Trophoblast cell (in vitro differentiated cells and primary cell): ENCODE measurements at regions not wholly inside any gene's neighbourhood (a gene's known extent, or its start where the extent isn't known, plus 50 kb on each side); places are given as distances from the start of the nearest gene placed in this dataset.

Experiments
- DNase-seq, 2 donors: peaks; one replicate each; pipeline ENCODE4 v3.0.0-alpha.2; 2016
- H2AFZ ChIP-seq: 2 replicates; pipeline ENCODE4 v1.6.1; 2013; ENCODE audit warnings: low read length, moderate library complexity, mild to moderate bottlenecking; ENCODE audit not compliant: insufficient read depth, poor library complexity
- H2AK5ac ChIP-seq: 2 replicates; pipeline ENCODE4 v1.6.1; 2013; ENCODE audit warnings: mild to moderate bottlenecking, low read length
- H2BK120ac ChIP-seq: 2 replicates; pipeline ENCODE4 v1.6.1; 2013; ENCODE audit warnings: low read length, mild to moderate bottlenecking, moderate library complexity; ENCODE audit not compliant: insufficient read depth, poor library complexity
- H2BK12ac ChIP-seq: 2 replicates; pipeline ENCODE4 v1.6.1; 2013; ENCODE audit warnings: mild to moderate bottlenecking, low read length, moderate library complexity
- H2BK5ac ChIP-seq: 2 replicates; pipeline ENCODE4 v1.6.1; 2013; ENCODE audit warnings: low read length, low read depth, moderate library complexity, mild to moderate bottlenecking; ENCODE audit not compliant: poor library complexity
- H3K14ac ChIP-seq: 2 replicates; pipeline ENCODE4 v1.6.1; 2013; ENCODE audit warnings: mild to moderate bottlenecking, low read length
- H3K18ac ChIP-seq: 2 replicates; pipeline ENCODE4 v1.6.1; 2013; ENCODE audit warnings: mild to moderate bottlenecking, low read length
- H3K23ac ChIP-seq: 2 replicates; pipeline ENCODE4 v1.6.1; 2013; ENCODE audit warnings: low read length
- H3K27ac ChIP-seq: 2 replicates; pipeline ENCODE4 v1.5.1; 2013; ENCODE audit warnings: low read depth, mild to moderate bottlenecking, inconsistent platforms, low read length, moderate library complexity
- H3K27me3 ChIP-seq: 2 replicates; pipeline ENCODE4 v1.6.1; 2013; ENCODE audit warnings: inconsistent platforms, mild to moderate bottlenecking, low read length, moderate library complexity; ENCODE audit not compliant: insufficient read depth
- H3K36me3 ChIP-seq, 2 experiments: 1 replicate in 1 of 2; 2 replicates in 1 of 2; pipeline ENCODE4 v1.6.1; 2013; ENCODE audit warnings: low read length in 2 of 2, mild to moderate bottlenecking in 2 of 2, moderate library complexity in 1 of 2; ENCODE audit not compliant: insufficient read depth in 2 of 2, control insufficient read depth in 1 of 2
- H3K4ac ChIP-seq: 2 replicates; pipeline ENCODE4 v1.6.1; 2013; ENCODE audit warnings: low read depth, mild to moderate bottlenecking, low read length, moderate library complexity
- H3K4me1 ChIP-seq, 2 experiments: 1 replicate in 1 of 2; 2 replicates in 1 of 2; pipeline ENCODE4 v1.6.1; 2013; ENCODE audit warnings: low read length in 2 of 2, mild to moderate bottlenecking in 2 of 2, moderate library complexity in 1 of 2; ENCODE audit not compliant: insufficient read depth in 2 of 2, control insufficient read depth in 1 of 2
- H3K4me2 ChIP-seq: 2 replicates; pipeline ENCODE4 v1.6.1; 2013; ENCODE audit warnings: inconsistent platforms, mild to moderate bottlenecking, low read length, moderate library complexity
- H3K4me3 ChIP-seq: 2 replicates; pipeline ENCODE4 v1.5.1; 2013; ENCODE audit warnings: mild to moderate bottlenecking, low read depth, low read length, inconsistent platforms
- H3K79me1 ChIP-seq: one replicate; pipeline ENCODE4 v1.6.1; 2013; ENCODE audit warnings: low read length
- H3K79me2 ChIP-seq: 2 replicates; pipeline ENCODE4 v1.6.1; 2013; ENCODE audit warnings: low read length, mild to moderate bottlenecking; ENCODE audit not compliant: control insufficient read depth, insufficient read depth, poor library complexity
- H3K9ac ChIP-seq: 2 replicates; pipeline ENCODE4 v1.6.1; 2013; ENCODE audit warnings: mild to moderate bottlenecking, low read length
- H3K9me3 ChIP-seq: 2 replicates; pipeline ENCODE4 v1.6.1; 2013; ENCODE audit warnings: low read depth, mild to moderate bottlenecking, control low read depth, inconsistent platforms, low read length; ENCODE audit not compliant: insufficient read depth
- H4K12ac ChIP-seq: 2 replicates; pipeline ENCODE4 v1.6.1; 2013; ENCODE audit warnings: low read depth, mild to moderate bottlenecking, low read length, moderate library complexity
- H4K8ac ChIP-seq: 2 replicates; pipeline ENCODE4 v1.6.1; 2013; ENCODE audit warnings: low read depth, mild to moderate bottlenecking, low read length, moderate library complexity
- H4K91ac ChIP-seq: one replicate; pipeline ENCODE4 v1.6.1; 2013; ENCODE audit warnings: low read depth, mild to moderate bottlenecking, low read length, moderate library complexity
- WGBS: extraction: QIAGEN DNeasy Blood & Tissue Kit; methylation state at CpG from one replicate; pipeline ENCODE4 v1.1.7; 2013; ENCODE audit warnings: missing lambda C conversion rate; ENCODE audit not compliant: insufficient read length, insufficient coverage; ENCODE audit errors: extremely low coverage; 5-methylcytosine and 5-hydroxymethylcytosine counted together

DNA sequence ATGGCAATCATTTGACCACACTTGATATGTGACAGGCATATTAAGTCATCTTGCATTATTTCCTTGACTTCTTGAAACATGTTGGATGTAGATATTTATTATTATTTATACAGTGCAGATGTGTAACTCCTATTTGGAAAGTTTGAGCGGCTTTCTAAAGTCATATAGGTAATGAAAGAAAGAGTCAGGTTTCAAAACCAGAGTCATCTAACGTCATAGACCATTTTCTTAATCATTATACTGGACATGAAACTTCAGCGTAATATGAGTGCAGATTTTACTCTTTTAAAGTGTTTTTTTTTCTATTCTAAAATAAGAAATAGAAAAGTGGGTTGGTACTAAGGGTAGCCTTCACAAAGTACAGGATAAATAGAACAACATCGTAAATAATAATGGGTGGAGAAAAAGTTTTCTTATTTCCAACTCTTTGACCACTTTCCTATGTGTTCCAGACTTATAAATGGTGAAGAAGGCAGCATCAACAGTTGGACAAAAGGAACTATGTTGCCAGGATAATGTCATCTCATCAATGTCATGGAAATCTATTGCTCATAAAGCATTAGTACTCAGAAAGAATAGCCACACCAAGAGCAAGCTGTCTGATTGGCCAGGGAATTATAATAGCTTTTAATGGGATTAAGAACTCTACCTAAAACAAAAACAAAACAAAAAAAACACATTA is 108.0 kb upstream of the PCDH18 start:
- Histone ChIP-seq H3K4me1 (no peaks in the 10 kb centered on the region), H2AFZ (no peak overlapping the region), H3K9ac (no peak overlapping the region), H3K9me3 (no peaks in the 10 kb centered on the region), H3K27ac (no peak overlapping the region), H4K12ac (no peak overlapping the region), H2BK120ac (no peak overlapping the region), H3K18ac (no peak overlapping the region), H3K36me3 (no peaks in the 10 kb centered on the region), H3K14ac (no peak overlapping the region), H3K4me3 (no peak overlapping the region), H3K23ac (no peak overlapping the region), H2BK5ac (no peak overlapping the region), H3K79me1 (no peaks in the 10 kb centered on the region), H2BK12ac (no peak overlapping the region), H4K91ac (no peak overlapping the region), H4K8ac (no peak overlapping the region), H3K79me2 (no peaks in the 10 kb centered on the region), H2AK5ac (no peak overlapping the region), H3K4me2 (no peak overlapping the region), H3K4ac (no peak overlapping the region), H3K27me3 (no peaks in the 10 kb centered on the region)
- DNase-seq = no peak
- no CpG with 5 or more reads among the region's 4 CpGs for WGBS

DNA sequence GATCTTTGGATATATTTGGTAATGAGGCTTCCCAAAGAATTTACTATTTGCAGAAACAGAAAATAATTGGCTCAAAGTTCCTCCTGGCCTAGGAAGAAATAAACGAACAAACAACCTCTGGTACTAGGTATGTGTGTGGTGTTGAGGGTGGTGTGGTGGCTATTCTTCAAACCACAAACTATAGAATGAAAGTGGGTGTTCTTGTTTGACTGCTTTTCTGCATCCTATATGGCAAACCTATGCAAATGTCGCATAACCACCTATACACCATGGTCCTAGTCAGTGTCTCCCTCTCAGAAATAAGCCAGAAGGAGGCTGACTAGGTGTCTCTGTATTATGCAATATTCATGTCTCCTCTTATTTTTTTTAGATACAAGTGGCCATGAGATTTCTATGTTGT is 106.6 kb upstream of the PCDH18 start:
- Histone ChIP-seq H2BK12ac (no peak overlapping the region), H2BK120ac (no peak overlapping the region), H3K23ac (no peak overlapping the region), H3K9me3 (no peaks in the 10 kb centered on the region), H3K4me2 (no peak overlapping the region), H3K14ac (no peak overlapping the region), H3K4me3 (no peak overlapping the region), H3K79me1 (no peaks in the 10 kb centered on the region), H3K27me3 (no peaks in the 10 kb centered on the region), H3K79me2 (no peaks in the 10 kb centered on the region), H2AFZ (no peak overlapping the region), H3K36me3 (no peaks in the 10 kb centered on the region), H3K18ac (no peak overlapping the region), H2BK5ac (no peak overlapping the region), H3K9ac (no peak overlapping the region), H3K4me1 (no peaks in the 10 kb centered on the region), H4K12ac (no peak overlapping the region), H3K27ac (no peak overlapping the region), H3K4ac (no peak overlapping the region), H4K8ac (no peak overlapping the region), H2AK5ac (no peak overlapping the region), H4K91ac (no peak overlapping the region)
- WGBS = no CpG with 5 or more reads among the region's 2 CpGs
- DNase-seq = no peak

DNA sequence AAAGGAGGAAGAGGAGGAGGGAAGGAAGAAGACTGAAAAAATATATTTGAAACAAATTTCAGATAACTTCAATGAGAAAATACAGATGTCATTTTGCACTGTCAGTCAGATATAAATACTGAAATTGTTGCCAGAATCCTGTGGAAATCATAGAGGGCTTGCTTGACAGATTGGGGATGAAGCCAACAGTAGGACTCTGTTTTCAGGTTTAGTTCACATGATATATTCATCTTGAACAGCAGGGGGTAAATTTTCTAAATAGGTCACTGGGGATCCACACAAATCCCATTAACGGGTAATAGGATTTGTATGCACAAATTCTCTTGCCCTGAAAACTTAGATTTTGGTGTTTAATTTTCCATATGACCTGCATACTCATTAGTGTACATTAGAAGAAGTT is 103.3 kb upstream of the PCDH18 start:
- no peak overlapping the region for H4K12ac ChIP-seq
- no peak overlapping the region for H2BK5ac ChIP-seq
- H3K79me1 ChIP-seq = no peaks in the 10 kb centered on the region
- no peak overlapping the region for H2AFZ ChIP-seq
- H3K9me3 ChIP-seq = peaks cover 4% of the 10 kb centered on the region
- no peak overlapping the region for H3K27ac ChIP-seq
- H2BK12ac ChIP-seq = no peak overlapping the region
- no peak overlapping the region for H3K4me2 ChIP-seq
- no peak overlapping the region for H3K23ac ChIP-seq
- H3K4me3 ChIP-seq = no peak overlapping the region
- H3K9ac ChIP-seq = no peak overlapping the region
- H2BK120ac ChIP-seq = no peak overlapping the region
- no peak overlapping the region for H4K8ac ChIP-seq
- H4K91ac ChIP-seq = no peak overlapping the region
- H3K36me3 ChIP-seq = no peaks in the 10 kb centered on the region
- no peaks in the 10 kb centered on the region for H3K79me2 ChIP-seq
- H3K4me1 ChIP-seq = no peaks in the 10 kb centered on the region
- no peaks in the 10 kb centered on the region for H3K27me3 ChIP-seq
- H3K18ac ChIP-seq = no peak overlapping the region
- H3K14ac ChIP-seq = no peak overlapping the region
- no peak overlapping the region for H3K4ac ChIP-seq
- no CpG with 5 or more reads among the region's 1 CpG for WGBS
- no peak overlapping the region for H2AK5ac ChIP-seq
- DNase-seq = no peak

DNA sequence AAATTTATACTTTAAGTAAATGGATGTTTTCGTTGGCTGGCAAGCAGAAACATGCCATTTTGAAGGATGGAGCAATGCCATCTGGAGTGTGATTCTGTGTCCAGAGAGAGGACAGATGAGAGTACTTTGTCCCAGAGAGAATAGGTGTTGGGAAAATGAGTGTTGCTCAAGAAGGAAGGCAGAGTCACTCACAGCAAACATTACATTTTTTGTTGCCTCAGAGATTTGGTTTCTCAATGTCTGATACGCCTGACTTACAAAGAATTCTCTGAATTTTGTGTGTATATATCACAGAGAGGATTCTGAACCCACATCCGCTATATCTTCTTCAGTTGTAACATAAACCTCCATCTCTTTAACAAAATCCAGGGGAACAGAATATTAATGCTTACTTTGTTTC is 102.8 kb upstream of the PCDH18 start:
- no peaks in the 10 kb centered on the region for H3K36me3 ChIP-seq
- no peaks in the 10 kb centered on the region for H3K27me3 ChIP-seq
- H4K91ac ChIP-seq = no peak overlapping the region
- no peak overlapping the region for H3K18ac ChIP-seq
- H3K9ac ChIP-seq = no peak overlapping the region
- no peak overlapping the region for H2BK5ac ChIP-seq
- no peak overlapping the region for H3K27ac ChIP-seq
- H2BK120ac ChIP-seq = no peak overlapping the region
- no peaks in the 10 kb centered on the region for H3K79me1 ChIP-seq
- WGBS = no CpG with 5 or more reads among the region's 3 CpGs
- H3K14ac ChIP-seq = no peak overlapping the region
- no peak overlapping the region for H3K4ac ChIP-seq
- no peak overlapping the region for H4K12ac ChIP-seq
- H2AFZ ChIP-seq = no peak overlapping the region
- H4K8ac ChIP-seq = no peak overlapping the region
- H2BK12ac ChIP-seq = no peak overlapping the region
- no peak overlapping the region for H2AK5ac ChIP-seq
- H3K4me3 ChIP-seq = no peak overlapping the region
- H3K79me2 ChIP-seq = no peaks in the 10 kb centered on the region
- no peak overlapping the region for H3K4me2 ChIP-seq
- no peak overlapping the region for H3K23ac ChIP-seq
- DNase-seq = peak in 1 of 2 donors; percentile 16
- no peaks in the 10 kb centered on the region for H3K4me1 ChIP-seq
- peaks cover 4% of the 10 kb centered on the region for H3K9me3 ChIP-seq
